ENCODE measurements at regions not wholly inside any gene's neighbourhood (a gene's known extent, or its start where the extent isn't known, plus 50 kb on each side); places are given as distances from the start of the nearest gene placed in this dataset.
"Not testable (repeated sequence)": the region's sequence is repeated elsewhere in the genome, so short reads cannot be mapped to it uniquely, and the experiment has no call there.

DNA sequence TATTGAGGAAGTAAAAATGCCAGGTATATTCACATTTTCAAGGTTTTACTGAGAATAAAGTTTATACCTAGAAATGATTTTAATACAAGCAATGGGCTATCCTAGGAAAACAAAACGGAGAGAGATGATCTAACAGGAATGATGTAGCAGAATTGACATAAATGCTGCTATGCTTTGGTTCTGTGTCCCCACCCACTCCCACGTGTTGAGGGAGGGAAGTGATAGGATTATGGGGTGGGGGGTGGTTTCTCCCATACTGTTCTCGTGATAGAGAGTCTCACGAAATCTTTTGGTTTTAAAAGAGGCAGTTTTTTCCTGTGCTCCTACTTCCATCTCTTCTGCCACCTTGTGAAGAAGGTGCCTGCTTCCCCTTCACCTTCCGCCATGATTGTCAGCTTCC, 236.2 kb upstream of the ZNF337 start:
- CTCF ChIA-PET; H3K9ac ChIP-seq (replicated peaks; ENCODE audit: extremely low read depth, insufficient read depth, low read length); H4K20me1 ChIP-seq (replicated peaks; ENCODE audit: control insufficient read depth, extremely low read depth, insufficient read depth, low read length); H2AFZ ChIP-seq (ENCODE audit: low read depth, low read length); DNase-seq (ENCODE audit: low read depth, low spot score); H3K27me3 ChIP-seq (ENCODE audit: control insufficient read depth in 2 of 2, insufficient read depth in 2 of 2, low read length in 2 of 2); H3K9me3 ChIP-seq (replicated peaks; ENCODE audit: control insufficient read depth, insufficient read depth, low read length); FAIRE-seq; BruUV-seq (replicated peaks); POLR2A ChIA-PET; H3K4me1 ChIP-seq (ENCODE audit: control insufficient read depth, extremely low read depth, insufficient read depth, low read length); intact Hi-C loops (cut with micrococcal nuclease); H3K4me2 ChIP-seq (ENCODE audit: insufficient read depth, low read length); H3K36me3 ChIP-seq (ENCODE audit: control insufficient read depth in 2 of 2, extremely low read depth in 1 of 2, insufficient read depth in 2 of 2, low read length in 2 of 2); H3K27ac ChIP-seq (ENCODE audit: insufficient read depth, low read depth, low read length); H3K4me3 ChIP-seq (replicated peaks in 1 of 3; ENCODE audit: insufficient read depth in 1 of 3, low read depth in 1 of 3, low read length in 3 of 3); H3K9me1 ChIP-seq (replicated peaks; ENCODE audit: control insufficient read depth, extremely low read depth, insufficient read depth, low read length); H3K79me2 ChIP-seq (ENCODE audit: control insufficient read depth, insufficient read depth, low read length); dilution Hi-C loops (cut with MboI; ENCODE audit: extremely low pct_ligation_motif_present, low sequenced_read_pairs): not testable (repeated sequence)

DNA sequence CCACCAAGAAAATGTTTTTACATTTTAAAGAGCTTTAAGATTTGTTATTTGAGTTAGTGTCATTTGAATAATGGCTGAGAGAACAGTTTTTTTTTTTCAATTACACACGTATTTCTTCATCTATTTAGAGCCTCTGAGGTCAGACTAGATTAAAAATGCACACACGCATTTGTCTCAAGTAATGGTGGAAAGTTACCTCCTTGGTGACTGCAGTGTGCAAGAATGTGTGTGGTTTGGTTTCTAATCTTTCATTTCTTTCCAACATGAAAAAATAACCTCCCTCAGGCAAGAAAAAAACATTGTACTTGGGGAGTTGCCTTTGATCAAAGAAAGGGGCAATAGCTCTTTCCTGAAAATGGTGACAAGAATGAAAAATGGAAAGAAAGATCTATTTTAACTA, 235.5 kb upstream of the ZNF337 start:
- H3K79me2 ChIP-seq (ENCODE audit: control insufficient read depth, insufficient read depth, low read length); H2AFZ ChIP-seq (ENCODE audit: low read depth, low read length); H3K4me1 ChIP-seq (ENCODE audit: control insufficient read depth, extremely low read depth, insufficient read depth, low read length); DNase-seq (ENCODE audit: low read depth, low spot score); H3K36me3 ChIP-seq (ENCODE audit: control insufficient read depth in 2 of 2, extremely low read depth in 1 of 2, insufficient read depth in 2 of 2, low read length in 2 of 2); H3K27ac ChIP-seq (ENCODE audit: insufficient read depth, low read depth, low read length); BruUV-seq (replicated peaks); H4K20me1 ChIP-seq (replicated peaks; ENCODE audit: control insufficient read depth, extremely low read depth, insufficient read depth, low read length); dilution Hi-C loops (cut with MboI; ENCODE audit: extremely low pct_ligation_motif_present, low sequenced_read_pairs); H3K27me3 ChIP-seq (ENCODE audit: control insufficient read depth in 2 of 2, insufficient read depth in 2 of 2, low read length in 2 of 2); H3K9me1 ChIP-seq (replicated peaks; ENCODE audit: control insufficient read depth, extremely low read depth, insufficient read depth, low read length); H3K9me3 ChIP-seq (replicated peaks; ENCODE audit: control insufficient read depth, insufficient read depth, low read length); H3K4me2 ChIP-seq (ENCODE audit: insufficient read depth, low read length); FAIRE-seq; intact Hi-C loops (cut with micrococcal nuclease); POLR2A ChIA-PET; H3K9ac ChIP-seq (replicated peaks; ENCODE audit: extremely low read depth, insufficient read depth, low read length); CTCF ChIA-PET; H3K4me3 ChIP-seq (replicated peaks in 1 of 3; ENCODE audit: insufficient read depth in 1 of 3, low read depth in 1 of 3, low read length in 3 of 3): not testable (repeated sequence)

DNA sequence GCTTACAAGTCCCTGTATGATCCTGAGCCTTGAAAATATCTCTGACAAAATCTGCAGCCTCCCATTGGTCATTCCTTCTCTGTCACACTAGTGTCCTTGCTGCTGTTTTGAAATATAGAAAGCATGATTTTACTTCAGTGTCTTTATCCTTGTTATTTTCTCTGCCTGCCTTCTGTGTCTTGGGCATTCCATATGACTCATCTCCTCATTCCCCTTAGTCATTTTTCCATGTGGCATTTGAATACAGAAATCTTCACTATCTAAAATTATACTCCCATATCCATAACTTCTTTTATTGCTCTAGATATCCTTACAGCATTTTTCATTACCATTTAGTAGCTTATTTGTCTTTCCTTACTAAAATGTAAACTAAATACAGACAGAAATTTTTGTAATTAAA, 205.7 kb upstream of the ZNF337 start:
- dilution Hi-C loops (cut with MboI; ENCODE audit: extremely low pct_ligation_motif_present, low sequenced_read_pairs); H3K36me3 ChIP-seq (ENCODE audit: control insufficient read depth in 2 of 2, extremely low read depth in 1 of 2, insufficient read depth in 2 of 2, low read length in 2 of 2); H3K27me3 ChIP-seq (ENCODE audit: control insufficient read depth in 2 of 2, insufficient read depth in 2 of 2, low read length in 2 of 2); H2AFZ ChIP-seq (ENCODE audit: low read depth, low read length); H3K9me3 ChIP-seq (replicated peaks; ENCODE audit: control insufficient read depth, insufficient read depth, low read length); H3K4me3 ChIP-seq (replicated peaks in 1 of 3; ENCODE audit: insufficient read depth in 1 of 3, low read depth in 1 of 3, low read length in 3 of 3); DNase-seq (ENCODE audit: low read depth, low spot score); H3K9ac ChIP-seq (replicated peaks; ENCODE audit: extremely low read depth, insufficient read depth, low read length); intact Hi-C loops (cut with micrococcal nuclease); FAIRE-seq; H4K20me1 ChIP-seq (replicated peaks; ENCODE audit: control insufficient read depth, extremely low read depth, insufficient read depth, low read length); BruUV-seq (replicated peaks); H3K79me2 ChIP-seq (ENCODE audit: control insufficient read depth, insufficient read depth, low read length); POLR2A ChIA-PET; H3K27ac ChIP-seq (ENCODE audit: insufficient read depth, low read depth, low read length); H3K4me1 ChIP-seq (ENCODE audit: control insufficient read depth, extremely low read depth, insufficient read depth, low read length); H3K9me1 ChIP-seq (replicated peaks; ENCODE audit: control insufficient read depth, extremely low read depth, insufficient read depth, low read length); CTCF ChIA-PET; H3K4me2 ChIP-seq (ENCODE audit: insufficient read depth, low read length): not testable (repeated sequence)
- TF ChIP-seq FOS (IDR thresholded peaks at IDR 0.05; ENCODE audit: borderline replicate concordance, insufficient read depth, low read length): peak; percentile 16

DNA sequence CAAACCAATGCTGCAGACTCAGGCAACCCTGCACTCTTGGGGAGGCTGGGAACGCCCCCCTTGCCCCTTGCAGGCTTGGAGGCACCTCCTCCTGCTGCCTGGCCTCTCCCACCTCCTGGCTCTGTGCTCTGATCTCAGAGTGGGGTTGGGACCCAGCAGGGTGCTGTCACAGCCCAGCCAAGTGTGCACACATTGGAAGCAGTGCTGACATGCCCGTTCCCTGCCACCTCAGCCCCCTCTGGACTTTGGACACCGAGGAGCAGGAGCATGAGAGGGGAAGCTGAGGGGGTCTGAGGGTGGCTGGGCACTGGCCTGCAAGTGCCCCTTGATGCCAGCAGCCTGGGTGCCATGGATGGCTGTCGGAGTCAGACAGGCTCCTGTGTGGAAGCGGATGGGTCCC, 202.0 kb upstream of the ZNF337 start:
- FAIRE-seq; H3K9me1 ChIP-seq (replicated peaks; ENCODE audit: control insufficient read depth, extremely low read depth, insufficient read depth, low read length); POLR2A ChIA-PET; DNase-seq (ENCODE audit: low read depth, low spot score); CTCF ChIA-PET; intact Hi-C loops (cut with micrococcal nuclease); H3K9ac ChIP-seq (replicated peaks; ENCODE audit: extremely low read depth, insufficient read depth, low read length); H3K9me3 ChIP-seq (replicated peaks; ENCODE audit: control insufficient read depth, insufficient read depth, low read length); H3K27me3 ChIP-seq (ENCODE audit: control insufficient read depth in 2 of 2, insufficient read depth in 2 of 2, low read length in 2 of 2); H3K4me3 ChIP-seq (replicated peaks in 1 of 3; ENCODE audit: insufficient read depth in 1 of 3, low read depth in 1 of 3, low read length in 3 of 3); dilution Hi-C loops (cut with MboI; ENCODE audit: extremely low pct_ligation_motif_present, low sequenced_read_pairs); H3K4me2 ChIP-seq (ENCODE audit: insufficient read depth, low read length); H3K79me2 ChIP-seq (ENCODE audit: control insufficient read depth, insufficient read depth, low read length); H3K27ac ChIP-seq (ENCODE audit: insufficient read depth, low read depth, low read length); H3K4me1 ChIP-seq (ENCODE audit: control insufficient read depth, extremely low read depth, insufficient read depth, low read length); H3K36me3 ChIP-seq (ENCODE audit: control insufficient read depth in 2 of 2, extremely low read depth in 1 of 2, insufficient read depth in 2 of 2, low read length in 2 of 2); BruUV-seq (replicated peaks); H4K20me1 ChIP-seq (replicated peaks; ENCODE audit: control insufficient read depth, extremely low read depth, insufficient read depth, low read length); H2AFZ ChIP-seq (ENCODE audit: low read depth, low read length): not testable (repeated sequence)
